ENCODE measurements at regions not wholly inside any gene's neighbourhood (a gene's known extent, or its start where the extent isn't known, plus 50 kb on each side); places are given as distances from the start of the nearest gene placed in this dataset.

GRCh38 chr2:70012887-70013286 lies 51.5 kb upstream of the ASPRV1 start (continued):
- no peak for TF ChIP-seq HIVEP1 (CRISPR knock-in tag; IDR thresholded peaks at IDR 0.05)
- TF ChIP-seq ZSCAN12 (CRISPR knock-in tag; IDR thresholded peaks at IDR 0.05), result no peak
- TF ChIP-seq SAFB2 (CRISPR knock-in tag; IDR thresholded peaks at IDR 0.05; ENCODE audit: borderline replicate concordance, low read depth), result no peak
- TF ChIP-seq ZBTB21 (CRISPR knock-in tag; IDR thresholded peaks at IDR 0.05), result no peak
- TF ChIP-seq SALL1 (CRISPR knock-in tag; IDR thresholded peaks at IDR 0.05), result no peak
- TF ChIP-seq NFATC3 (CRISPR knock-in tag; IDR thresholded peaks at IDR 0.05), result no peak
- no peak for TF ChIP-seq THAP11 (CRISPR knock-in tag; IDR thresholded peaks at IDR 0.05)
- no peak for TF ChIP-seq ZNF678 (CRISPR knock-in tag; IDR thresholded peaks at IDR 0.05)

- Histone ChIP-seq H3K9me3 (ENCODE audit: low read length) (no peaks in the 10 kb centered on the region), H3K27ac (ENCODE audit: extremely low read length, insufficient read depth, low read length) (no peak overlapping the region), H4K20me1 (ENCODE audit: insufficient read depth, low read length) (no peaks in the 10 kb centered on the region), H3K27me3 (ENCODE audit: control insufficient read depth in 1 of 2, insufficient read depth in 2 of 2, low read length in 2 of 2) (no peaks in the 10 kb centered on the region), H3K4me3 (replicated peaks in 1 of 3; ENCODE audit: insufficient read depth in 1 of 3, low read depth in 2 of 3, low read length in 3 of 3) (no peak overlapping the region), H2AFZ (ENCODE audit: low read length) (no peak overlapping the region), H3K36me3 (replicated peaks in 1 of 2; ENCODE audit: control insufficient read depth in 1 of 2, insufficient read depth in 2 of 2, low read length in 2 of 2) (0 out of 5 replicates have a peak, but pooled peaks cover 0 to 2% of the 10 kb centered on the region in 2 experiments), H3K4me2 (ENCODE audit: low read depth, low read length) (no peak overlapping the region), H3K4me1 (ENCODE audit: insufficient read depth, low read length) (peaks cover 16% of the 10 kb centered on the region), H3K9ac (ENCODE audit: insufficient read depth, low read depth, low read length) (no peak overlapping the region), H3K79me2 (ENCODE audit: insufficient read depth, low read length) (no peaks in the 10 kb centered on the region)
- ChIA-PET CTCF (ENCODE audit: low intra/inter-chr PET ratio, low total read pairs) (no interaction called here), POLR2A (no interaction called here)
- in situ Hi-C loops (cut with HindIII; ENCODE audit: extremely low pct_ligation_motif_present, low pct_unique_long_range_greater_than_20kb), result no loop called here
- no TSS peak for BruUV-seq (replicated peaks)
- FAIRE-seq (no peak), ATAC-seq (no peak), DNase-seq (ENCODE audit: low spot score) (no peak)
- TF ChIP-seq FIP1L1 (IDR thresholded peaks at IDR 0.05; ENCODE audit: borderline replicate concordance, insufficient read depth, low read depth, low read length) (no peak), RBAK (CRISPR knock-in tag; IDR thresholded peaks at IDR 0.05) (no peak), ZNF350 (CRISPR knock-in tag; IDR thresholded peaks at IDR 0.05; ENCODE audit: borderline replicate concordance, low read depth) (no peak), HES4 (CRISPR knock-in tag; IDR thresholded peaks at IDR 0.05; ENCODE audit: borderline replicate concordance) (no peak), PAX8 (CRISPR knock-in tag; IDR thresholded peaks at IDR 0.05; ENCODE audit: borderline replicate concordance) (no peak), DMAP1 (CRISPR knock-in tag; IDR thresholded peaks at IDR 0.05) (no peak), SOX13 (IDR thresholded peaks at IDR 0.05) (no peak), SOX13 (CRISPR knock-in tag; conservative IDR thresholded peaks at IDR 0.05 in 1 of 2, IDR thresholded peaks at IDR 0.05 in 1 of 2) (no peak)
- 94% methylated on average over 7 of the region's 7 CpGs for WGBS (ENCODE audit: low lambda C conversion rate)
- intact Hi-C loops (cut with micrococcal nuclease; ENCODE audit: unreplicated experiment), result no loop called here
Observed at GRCh38 chr2:70011786-70012185, 50.4 kb upstream of the ASPRV1 start.

Measured in HepG2 (cell line).